HTR-8/SVneo (cell line): ENCODE measurements at regions not wholly inside any gene's neighbourhood (a gene's known extent, or its start where the extent isn't known, plus 50 kb on each side); places are given as distances from the start of the nearest gene placed in this dataset.
A peak's percentile ranks its signal among the peaks of the same experiment; 100 is the strongest.
"Not testable (repeated sequence)": the region's sequence is repeated elsewhere in the genome, so short reads cannot be mapped to it uniquely, and the experiment has no call there.

ENCODE experiments used
- DNase-seq: peaks from one replicate; pipeline ENCODE4 v3.0.0; 2011; ENCODE audit warnings: low spot score, mixed read lengths; ENCODE audit not compliant: insufficient read length
- FAIRE-seq: peaks from 2 replicates; lab custom pipeline; 2011; peaks lifted over from hg19 to GRCh38; lab: Jason Lieb, UNC

DNA sequence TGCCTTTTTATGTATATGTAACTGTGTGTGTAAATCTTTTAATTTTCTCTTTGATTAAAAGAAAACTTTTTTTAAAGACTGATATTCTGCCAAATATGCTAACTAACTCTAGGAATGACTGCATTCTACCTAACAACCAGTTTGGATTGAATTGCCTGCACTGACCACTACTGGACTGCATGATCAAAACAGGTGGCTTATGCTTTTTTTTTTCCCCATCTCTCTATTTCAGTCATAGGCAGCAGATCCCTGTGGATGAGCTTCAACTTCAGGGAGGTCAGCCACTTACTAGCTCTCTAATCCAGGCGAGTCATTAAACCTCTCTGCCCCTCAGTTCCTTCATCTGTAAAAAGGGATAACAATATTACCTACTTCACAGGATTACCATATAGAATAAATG, 138.6 kb upstream of the SERTAD2 start:
- DNase-seq (no peak), FAIRE-seq (no peak)

DNA sequence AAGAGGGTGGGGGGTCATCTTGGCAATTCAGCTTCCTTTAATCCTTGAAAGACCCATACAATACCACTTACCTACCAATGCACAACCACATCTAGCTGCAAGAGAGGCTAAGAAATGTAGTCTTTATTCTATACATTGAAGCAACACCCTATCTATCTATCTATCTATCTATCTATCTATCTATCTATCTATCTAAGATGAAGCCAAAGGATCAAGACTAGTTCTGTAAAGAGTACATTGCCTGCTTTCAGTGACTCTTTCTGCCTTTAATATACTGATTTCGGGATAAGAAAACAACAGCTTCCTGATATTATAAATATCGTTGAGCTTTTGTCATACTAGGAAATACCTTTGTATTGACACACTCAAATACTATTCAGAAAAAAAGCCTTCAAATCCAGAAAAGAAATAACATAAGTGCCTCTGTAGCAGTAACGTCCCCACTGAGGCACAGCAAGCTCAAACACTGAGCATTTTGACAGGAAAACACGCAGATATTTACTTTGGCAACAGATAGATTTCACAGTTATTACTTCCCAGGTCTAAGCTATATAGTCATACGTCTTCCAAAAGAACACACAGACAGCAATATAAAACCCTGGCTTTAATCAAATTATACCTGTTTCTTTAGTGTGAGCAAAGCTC, 139.4 kb upstream of the SERTAD2 start:
- DNase-seq (no peak), FAIRE-seq (no peak)

DNA sequence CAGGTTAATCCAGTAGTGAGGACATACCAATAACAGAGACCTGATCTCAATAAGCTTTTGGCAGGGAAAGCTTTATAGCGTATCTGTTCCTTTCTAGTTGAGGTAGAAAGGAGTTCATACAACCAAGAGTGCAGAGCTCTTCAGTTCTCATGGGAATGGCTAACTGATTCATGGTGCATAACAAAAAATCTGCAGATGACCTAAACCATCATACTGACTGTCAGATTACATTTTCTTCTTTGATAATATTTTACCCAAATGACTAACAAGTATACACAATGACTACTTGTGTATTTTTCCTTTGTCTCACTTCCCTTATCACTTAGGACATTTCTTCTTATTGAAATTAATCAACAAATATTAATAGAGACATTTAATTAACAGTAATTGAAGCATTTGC, 140.0 kb upstream of the SERTAD2 start:
- FAIRE-seq (no peak), DNase-seq (no peak)

DNA sequence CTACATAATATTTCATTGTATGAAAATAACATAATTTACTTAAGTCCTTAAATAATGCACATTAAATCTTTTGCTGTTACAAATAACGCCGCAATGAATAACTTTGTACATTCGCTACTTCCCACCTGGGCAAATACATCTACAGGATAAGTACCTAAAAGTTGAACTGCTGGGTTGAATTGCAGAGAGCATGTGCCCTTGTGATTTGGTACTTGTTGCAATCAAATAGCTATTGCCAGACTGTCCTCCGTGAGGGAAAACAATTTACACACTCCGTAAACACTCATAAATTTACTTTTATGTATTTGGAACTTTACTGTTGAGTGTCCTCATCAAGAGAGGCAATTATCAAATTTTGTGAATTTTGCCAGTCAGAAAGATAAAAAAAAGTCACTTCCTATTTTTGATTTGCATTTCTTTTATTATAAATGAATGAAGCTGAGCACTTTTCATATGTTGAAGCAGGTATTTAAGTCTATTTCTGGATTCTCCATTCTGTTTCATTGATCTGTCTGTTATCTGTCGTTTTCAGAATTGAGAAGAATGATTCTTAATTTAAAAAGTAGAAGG, 140.8 kb upstream of the SERTAD2 start:
- FAIRE-seq (no peak), DNase-seq (no peak)

DNA sequence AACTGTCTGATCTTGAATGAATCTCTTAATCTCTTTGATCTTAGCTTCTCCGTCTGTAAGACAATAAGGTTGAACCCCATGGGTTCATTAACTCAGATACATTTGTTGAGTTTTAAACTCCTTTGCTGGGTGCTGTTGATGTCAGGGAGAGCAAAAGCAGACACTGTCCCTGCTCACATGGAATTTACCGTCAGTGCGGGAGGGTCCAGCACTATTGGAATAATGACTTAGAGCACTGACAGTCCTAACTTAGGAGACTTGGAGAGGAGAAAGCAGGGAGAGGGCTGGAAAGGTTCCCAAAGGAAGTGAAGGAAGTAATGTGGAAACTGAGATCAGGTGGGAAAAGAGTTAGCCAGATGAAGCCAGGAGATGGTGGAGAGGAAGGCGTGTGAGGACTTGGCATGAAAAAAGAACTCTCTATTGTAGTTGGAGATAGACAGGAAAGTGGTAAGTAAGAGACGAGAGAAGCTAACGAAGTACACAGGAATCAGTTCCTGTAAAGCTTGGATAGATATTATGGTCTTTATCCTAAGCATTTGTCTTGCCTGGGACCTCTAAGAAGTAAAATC, 141.4 kb upstream of the SERTAD2 start:
- FAIRE-seq (no peak), DNase-seq (no peak)

DNA sequence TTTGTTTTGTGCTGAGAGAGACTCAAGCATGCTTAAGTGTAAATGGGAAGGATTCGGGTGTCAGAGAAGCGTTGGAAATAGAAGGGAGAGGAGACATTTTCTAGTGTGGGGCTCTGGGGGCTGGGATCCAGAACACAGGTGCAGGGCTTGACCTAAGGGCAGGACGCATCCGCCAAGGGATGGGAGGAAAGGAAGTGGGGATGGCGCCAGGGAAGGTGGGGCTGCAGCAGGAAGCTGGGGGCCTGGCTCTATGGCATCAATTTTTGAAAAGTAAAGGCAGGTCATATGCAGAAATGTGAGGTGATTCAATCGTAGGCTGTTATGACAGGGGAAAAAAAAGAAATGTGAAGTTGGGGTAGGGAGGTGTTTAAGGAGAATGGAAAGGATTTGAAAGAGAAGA, 143.2 kb upstream of the SERTAD2 start:
- DNase-seq, result no peak
- FAIRE-seq, result no peak

DNA sequence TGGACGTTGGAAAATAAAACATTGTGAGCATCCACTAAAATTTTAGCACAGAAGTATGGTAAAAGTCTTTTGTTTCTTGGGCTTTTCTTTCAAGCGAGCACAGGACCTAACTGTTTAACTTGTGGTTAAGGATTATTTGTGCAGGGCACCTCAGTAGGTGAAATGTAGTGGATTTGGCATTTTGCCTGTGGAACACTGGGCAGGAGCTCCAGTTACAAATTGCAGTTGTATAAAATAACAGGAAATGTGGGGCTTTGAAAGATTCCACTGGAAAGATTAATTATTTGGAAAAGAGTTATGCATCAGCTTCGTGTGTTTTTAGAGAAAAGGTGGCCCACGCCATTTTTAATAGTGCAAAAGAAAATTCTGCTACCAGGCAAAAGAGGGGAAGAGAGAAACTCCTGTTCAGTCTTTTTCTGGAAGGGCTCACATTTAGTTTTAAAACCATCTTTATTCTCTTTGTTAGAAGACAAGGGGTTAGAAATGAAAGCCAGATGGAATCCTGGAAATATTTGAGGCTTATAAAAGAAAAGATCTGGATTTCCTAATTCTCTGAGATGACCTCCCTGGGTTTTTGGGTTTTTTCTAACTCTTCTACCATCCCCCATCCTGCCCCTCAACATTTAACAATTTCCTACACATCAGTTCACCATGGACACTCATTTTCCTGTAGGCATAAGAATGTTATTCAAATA, 144.3 kb upstream of the SERTAD2 start:
- FAIRE-seq, result no peak
- DNase-seq, result peak; percentile 54

DNA sequence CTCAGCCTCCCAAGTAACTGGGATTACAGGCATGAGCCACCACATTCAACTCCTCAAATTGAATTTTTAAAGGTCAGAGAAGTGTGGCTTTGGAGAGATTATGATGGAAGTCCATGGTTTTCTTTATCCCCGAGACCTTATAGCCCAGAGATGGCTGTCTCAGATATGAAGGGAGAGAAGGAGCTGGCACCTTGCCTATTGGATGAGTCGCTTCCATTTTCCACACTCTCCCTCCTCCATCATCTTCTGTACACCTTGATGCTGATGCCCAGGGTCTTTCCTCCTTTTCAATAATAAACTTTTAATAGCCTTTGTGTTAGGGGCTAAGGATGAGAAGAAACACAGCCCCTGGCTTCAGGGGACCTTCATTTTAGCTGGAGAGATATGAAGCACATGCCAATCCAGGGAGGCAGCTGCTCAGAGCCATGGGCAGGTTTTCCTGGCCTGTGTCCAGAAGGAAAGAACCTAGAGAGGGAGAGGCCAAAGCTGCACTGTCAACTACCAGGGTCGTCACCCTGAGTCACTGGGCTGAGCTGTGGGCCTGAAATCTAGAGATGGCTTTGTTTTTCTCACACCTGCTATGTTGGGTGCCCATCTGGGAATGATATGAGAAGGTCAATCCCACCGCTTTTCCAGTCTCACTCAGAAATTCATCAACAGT, 146.0 kb upstream of the SERTAD2 start:
- FAIRE-seq (no peak), DNase-seq (no peak)

DNA sequence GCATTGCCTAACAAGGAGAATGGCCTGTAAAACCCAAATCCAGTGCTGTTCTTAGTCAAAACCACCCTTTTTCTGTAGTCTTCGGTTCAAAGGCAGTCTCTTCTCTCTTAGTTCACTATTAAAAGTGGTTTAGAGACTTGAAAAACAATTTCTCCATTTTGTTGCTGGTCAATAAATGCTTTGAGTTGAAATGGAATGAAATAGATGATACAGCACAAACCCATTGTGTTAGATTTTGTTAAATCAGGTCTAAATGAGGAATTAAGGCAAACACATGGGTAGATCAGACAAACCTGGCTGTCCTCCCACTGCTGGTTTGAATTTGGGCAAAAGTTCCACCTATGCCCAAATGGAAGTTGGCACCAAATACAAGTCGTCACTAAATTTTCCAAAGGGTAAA, 150.1 kb upstream of the SERTAD2 start:
- DNase-seq (no peak), FAIRE-seq (no peak)

DNA sequence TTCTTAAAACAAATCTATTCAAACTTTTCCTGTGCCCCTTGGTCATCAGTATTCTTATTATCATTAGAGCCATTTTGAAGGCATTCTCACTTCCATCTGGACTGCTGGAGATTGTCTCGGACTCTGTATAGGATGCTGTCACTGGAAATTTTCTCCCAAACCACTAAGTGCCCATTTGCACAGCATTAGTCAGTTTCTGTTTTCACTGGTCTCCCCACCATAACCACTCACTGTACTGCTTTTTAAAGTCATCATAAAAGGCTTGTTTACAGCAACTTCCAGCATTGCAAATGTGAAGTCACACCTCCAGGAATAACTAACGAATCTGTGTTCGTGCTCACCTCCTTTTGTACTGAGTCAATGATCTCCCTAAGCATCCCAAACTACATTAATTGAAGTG, 150.9 kb upstream of the SERTAD2 start:
- FAIRE-seq (no peak), DNase-seq (no peak)

DNA sequence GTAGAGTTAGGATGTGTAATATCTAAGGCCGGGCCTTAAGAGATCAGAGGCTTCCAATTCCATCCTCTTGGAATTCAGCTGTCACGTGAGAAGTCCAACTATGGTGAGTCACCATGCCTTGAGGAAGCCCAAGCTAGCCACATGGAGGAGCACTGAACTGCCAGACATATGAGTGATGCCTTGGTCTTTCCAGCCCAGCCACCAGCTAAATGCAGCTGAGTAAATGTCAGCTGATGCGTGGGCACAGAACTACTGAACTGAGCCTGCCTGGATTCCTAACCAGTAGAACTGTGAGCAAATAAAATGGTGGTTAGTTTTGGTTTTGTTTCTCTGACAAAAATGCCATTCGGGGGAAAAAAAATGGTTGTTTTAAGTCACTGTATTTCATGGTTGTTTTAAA, 153.7 kb upstream of the SERTAD2 start:
- FAIRE-seq (peak; percentile 93), DNase-seq (peak; percentile 87)

DNA sequence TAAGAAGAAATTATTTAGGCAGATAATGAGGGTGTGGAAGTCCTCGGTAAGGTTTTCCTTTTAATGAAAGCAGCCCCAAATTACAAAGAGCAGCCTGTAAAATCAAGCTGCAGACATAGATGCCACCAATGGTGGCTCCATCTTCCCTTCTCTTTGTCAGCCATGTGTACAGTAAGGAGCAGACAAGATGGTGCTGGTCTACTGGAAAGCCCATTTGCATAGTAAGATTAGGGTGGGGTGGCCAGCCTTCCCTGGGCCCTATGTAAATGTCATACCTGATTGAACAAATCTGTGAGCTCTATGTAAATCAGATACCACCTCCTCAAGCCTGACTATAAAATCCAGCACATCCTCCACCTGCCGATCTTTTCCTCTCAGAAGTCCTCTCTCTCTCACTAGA, 154.4 kb upstream of the SERTAD2 start:
- FAIRE-seq, result no peak
- no peak for DNase-seq

DNA sequence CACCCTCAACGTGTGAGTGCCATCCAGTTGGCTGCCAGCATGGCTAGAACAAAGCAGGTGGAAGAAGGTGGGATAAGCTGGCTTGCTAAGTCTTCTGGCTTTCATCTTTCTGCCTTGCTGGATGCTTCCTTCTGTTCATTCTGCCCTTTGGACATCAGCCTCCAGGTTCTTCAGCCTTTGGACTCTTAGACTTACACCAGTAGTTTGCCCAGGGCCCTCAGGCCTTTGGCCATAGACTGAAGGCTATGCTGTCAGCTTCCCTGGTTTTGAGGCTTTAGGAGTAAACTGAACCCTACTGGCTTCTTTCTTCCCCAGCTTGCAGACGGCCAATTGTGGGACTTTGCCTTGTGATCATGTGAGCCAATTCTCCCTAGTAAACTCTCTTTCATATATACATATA, 155.0 kb upstream of the SERTAD2 start:
- DNase-seq (no peak), FAIRE-seq (no peak)

DNA sequence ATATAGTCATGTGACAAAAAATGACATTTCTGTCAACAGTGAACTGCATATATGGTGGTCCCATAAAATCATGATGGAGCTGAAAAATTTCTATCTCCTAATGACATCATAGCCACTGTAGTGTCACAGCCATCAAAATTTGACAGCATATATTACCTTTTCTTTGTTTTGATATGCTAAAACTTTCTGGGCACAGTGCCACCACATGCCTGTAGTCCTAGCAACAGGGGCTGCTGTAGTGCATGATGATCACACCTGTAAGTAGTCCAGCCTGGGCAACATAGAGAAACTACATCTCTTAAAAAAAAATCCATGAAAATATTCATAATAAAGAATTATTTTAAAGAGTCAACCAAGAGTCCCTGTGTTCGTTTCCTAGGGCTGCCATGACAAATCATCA, 155.5 kb upstream of the SERTAD2 start:
- DNase-seq, result no peak
- no peak for FAIRE-seq

DNA sequence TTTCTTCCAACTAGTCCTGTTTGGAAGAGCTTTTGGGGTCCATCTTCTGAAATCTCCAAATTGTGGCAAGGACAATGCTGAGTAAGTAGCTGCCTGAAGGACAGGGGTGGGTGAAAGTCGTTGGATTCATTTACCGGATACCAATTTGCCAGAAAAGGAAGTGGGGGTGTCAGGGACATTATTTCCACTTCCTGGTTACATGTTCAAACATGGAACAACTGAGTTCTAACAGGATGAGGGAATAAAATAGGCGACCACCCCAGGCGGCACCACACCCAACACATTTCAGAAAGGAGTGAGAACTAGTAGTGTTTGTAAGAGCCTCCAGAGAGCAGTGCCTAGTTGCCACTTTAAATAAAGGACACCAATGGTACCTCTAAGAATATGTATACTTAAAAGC, 158.6 kb upstream of the SERTAD2 start:
- DNase-seq (no peak), FAIRE-seq (no peak)

DNA sequence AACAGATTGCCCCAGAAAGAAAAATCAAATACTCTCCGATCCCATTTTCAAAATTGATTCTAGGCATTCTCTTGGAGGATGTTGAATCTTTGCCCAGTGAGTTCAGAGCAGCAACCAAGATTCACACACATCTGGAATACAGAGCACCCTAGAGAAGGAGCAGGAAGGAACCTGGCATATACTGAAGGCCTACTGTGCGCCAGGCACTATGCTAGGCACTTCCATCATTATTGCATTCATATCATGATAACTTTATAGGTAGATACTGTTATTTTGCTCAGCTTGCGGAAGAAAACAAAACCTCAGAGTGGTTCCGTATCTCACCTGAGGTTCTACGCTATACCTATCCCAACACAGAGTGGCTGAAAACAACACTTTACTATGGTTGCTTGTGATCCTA, 160.3 kb upstream of the SERTAD2 start:
- FAIRE-seq, result no peak
- DNase-seq, result no peak

DNA sequence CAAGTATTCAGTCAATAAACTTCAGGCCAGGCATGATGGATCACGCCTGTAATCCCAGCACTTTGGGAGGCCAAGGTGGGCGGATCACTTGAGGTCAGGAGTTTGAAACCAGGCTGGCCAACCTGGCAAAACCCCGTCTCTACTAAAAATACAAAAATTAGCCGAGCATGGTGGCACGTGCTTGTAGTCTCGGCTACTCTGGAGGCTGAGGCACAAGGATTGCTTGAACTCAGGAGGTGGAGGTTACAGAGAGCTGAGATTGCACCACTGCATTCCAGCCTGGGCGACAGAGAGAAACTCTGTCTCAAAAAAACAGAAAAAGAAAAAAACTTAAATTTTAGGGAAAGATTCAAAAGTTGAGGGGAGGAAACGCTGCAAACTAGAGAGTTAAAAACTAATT, 162.8 kb upstream of the SERTAD2 start:
- not testable (repeated sequence) for FAIRE-seq, DNase-seq

DNA sequence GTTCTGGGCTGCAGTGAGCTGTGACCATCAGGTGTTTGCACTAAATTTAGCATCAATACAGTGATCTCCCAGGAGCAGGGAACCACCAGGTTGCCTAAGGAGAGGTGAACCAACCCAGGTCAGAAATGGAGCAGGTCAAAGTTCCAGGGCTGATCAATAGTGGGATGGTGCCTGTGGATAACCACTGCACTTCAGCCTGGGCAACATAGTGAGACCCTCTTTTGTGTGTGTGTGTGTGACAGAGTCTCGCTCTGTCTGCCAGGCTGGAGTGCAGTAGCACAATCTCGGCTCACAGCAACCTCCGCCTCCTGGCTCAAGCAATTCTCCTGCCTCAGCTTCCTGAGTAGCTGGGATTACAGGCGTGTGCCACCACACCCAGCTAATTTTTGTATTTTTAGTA, 163.7 kb upstream of the SERTAD2 start:
- FAIRE-seq, result no peak
- DNase-seq, result no peak

DNA sequence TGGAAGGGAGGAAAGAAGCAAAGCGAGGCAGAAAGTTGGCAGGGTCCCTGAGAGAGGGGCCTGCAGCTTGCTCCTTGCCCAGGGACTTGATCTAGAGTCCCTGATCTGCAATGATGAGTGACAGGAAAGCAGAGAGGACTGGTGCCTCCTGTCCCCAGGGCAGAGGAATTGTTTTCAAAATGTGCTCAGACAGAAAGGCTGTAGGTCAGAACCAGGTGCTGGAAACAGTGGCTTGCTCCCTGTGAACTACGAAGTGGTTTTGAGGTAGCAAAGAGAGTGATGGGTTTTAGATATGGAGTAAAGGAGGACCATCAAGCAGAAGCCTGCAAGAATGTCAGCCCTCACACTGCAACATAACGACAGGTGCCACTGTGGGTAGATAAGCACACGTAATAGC, 164.9 kb upstream of the SERTAD2 start:
- no peak for FAIRE-seq
- no peak for DNase-seq

DNA sequence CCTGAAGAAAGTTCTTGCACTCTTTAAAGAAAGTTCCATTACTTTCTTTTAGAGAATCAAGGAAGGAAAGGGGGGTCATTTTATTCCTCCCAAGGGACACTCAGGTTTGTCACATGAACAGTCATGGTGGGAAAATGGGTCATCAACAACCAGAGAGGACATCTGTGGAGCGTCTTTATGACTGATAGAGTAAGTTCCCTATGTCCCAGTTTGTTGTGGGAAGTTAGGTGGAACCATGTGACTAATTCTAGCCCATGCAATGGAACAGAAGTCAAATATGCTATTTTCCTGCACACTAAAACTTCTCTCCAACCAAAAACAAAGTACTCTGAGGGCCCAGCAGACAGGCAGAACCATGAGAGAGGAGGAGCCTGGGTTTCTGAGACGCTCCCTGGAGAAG, 165.6 kb upstream of the SERTAD2 start:
- no peak for DNase-seq
- no peak for FAIRE-seq
